MM.1S (cell line): ENCODE measurements at regions not wholly inside any gene's neighbourhood (a gene's known extent, or its start where the extent isn't known, plus 50 kb on each side); places are given as distances from the start of the nearest gene placed in this dataset.

ENCODE experiments used
- DNase-seq: peaks from one replicate; pipeline ENCODE4 v3.0.0-alpha.2; 2015
- H2AFZ ChIP-seq: fragments of 300-600 bp; sonication (generic); 2 replicates; pipeline ENCODE4 v1.6.0; 2016; ENCODE audit warnings: antibody characterized with exemption, low read length
- H3F3A ChIP-seq: fragments of 300-600 bp; sonication (generic); 2 replicates; pipeline ENCODE4 v1.6.1; 2016; ENCODE audit warnings: mild to moderate bottlenecking, antibody characterized with exemption, low read length, moderate library complexity, mixed read lengths; ENCODE audit not compliant: insufficient read depth
- H3K27ac ChIP-seq: fragments of 300-600 bp; sonication (generic); 2 replicates; pipeline ENCODE4 v1.5.1; 2016; ENCODE audit warnings: mild to moderate bottlenecking, low read length
- H3K27me3 ChIP-seq: fragments of 300-600 bp; sonication (generic); replicated peaks from 2 replicates; pipeline ENCODE4 v1.6.0; 2016; ENCODE audit warnings: low read length; ENCODE audit not compliant: insufficient read depth
- H3K36me3 ChIP-seq: fragments of 300-600 bp; sonication (generic); replicated peaks from 2 replicates; pipeline ENCODE4 v1.6.1; 2016; ENCODE audit warnings: mild to moderate bottlenecking, low read length, mixed read lengths; ENCODE audit not compliant: insufficient read depth
- H3K4me1 ChIP-seq: fragments of 300-600 bp; sonication (generic); 2 replicates; pipeline ENCODE4 v1.6.1; 2016; ENCODE audit warnings: low read length, mixed read lengths
- H3K4me2 ChIP-seq: fragments of 300-600 bp; sonication (generic); 2 replicates; pipeline ENCODE4 v1.6.0; 2016; ENCODE audit warnings: low read depth, low read length
- H3K4me3 ChIP-seq: fragments of 300-600 bp; sonication (generic); 2 replicates; pipeline ENCODE4 v1.5.1; 2016; ENCODE audit warnings: low read length, mixed read lengths
- H3K79me2 ChIP-seq: fragments of 300-600 bp; sonication (generic); 2 replicates; pipeline ENCODE4 v1.6.1; 2016; ENCODE audit warnings: mixed run types, low read length, mixed read lengths
- H3K9ac ChIP-seq: fragments of 300-600 bp; sonication (generic); 2 replicates; pipeline ENCODE4 v1.6.1; 2016; ENCODE audit warnings: low read length, mixed read lengths
- H3K9me2 ChIP-seq: fragments of 300-600 bp; sonication (generic); replicated peaks from 2 replicates; pipeline ENCODE4 v1.6.1; 2016; ENCODE audit warnings: mild to moderate bottlenecking, low read length, mixed read lengths; ENCODE audit not compliant: insufficient read depth
- H3K9me3 ChIP-seq: fragments of 300-600 bp; sonication (generic); replicated peaks from 2 replicates; pipeline ENCODE4 v1.6.1; 2016; ENCODE audit warnings: mild to moderate bottlenecking, low read length, mixed read lengths; ENCODE audit not compliant: insufficient read depth
- H4K20me1 ChIP-seq: fragments of 300-600 bp; sonication (generic); 2 replicates; pipeline ENCODE4 v1.6.1; 2016; ENCODE audit warnings: mild to moderate bottlenecking, low read length, moderate library complexity, mixed read lengths; ENCODE audit not compliant: insufficient read depth
- CTCF ChIP-seq: fragments of 300-600 bp; sonication (generic); IDR thresholded peaks from 2 replicates; pipeline ENCODE4 v1.5.1; 2016; ENCODE audit warnings: antibody characterized with exemption, low read length, mixed read lengths
- EZH2 ChIP-seq: fragments of 300-600 bp; sonication (generic); optimal IDR thresholded peaks from 2 replicates; pipeline ENCODE3; 2017; ENCODE audit warnings: low read depth, mild to moderate bottlenecking, antibody characterized with exemption, low read length, mixed read lengths
- EZH2phosphoT487 ChIP-seq: fragments of 300-600 bp; sonication (generic); IDR thresholded peaks from 2 replicates; pipeline ENCODE4 v1.6.1; 2018; ENCODE audit warnings: antibody characterized with exemption, low read length

- no peaks in the 10 kb centered on the region for H3K9me2 ChIP-seq
- no peaks in the 10 kb centered on the region for H3K79me2 ChIP-seq
- no peak overlapping the region for H3K9ac ChIP-seq
- H2AFZ ChIP-seq, result no peak overlapping the region
- H3K36me3 ChIP-seq, result no peaks in the 10 kb centered on the region
- no peaks in the 10 kb centered on the region for H4K20me1 ChIP-seq
- H3K4me2 ChIP-seq, result no peak overlapping the region
- no peak overlapping the region for H3K4me3 ChIP-seq
- TF ChIP-seq EZH2phosphoT487 (no peak), CTCF (no peak), EZH2 (no peak)
- no peaks in the 10 kb centered on the region for H3K4me1 ChIP-seq
- no peak for DNase-seq
- H3K9me3 ChIP-seq, result no peaks in the 10 kb centered on the region
- no peaks in the 10 kb centered on the region for H3K27me3 ChIP-seq
- H3F3A ChIP-seq, result no peaks in the 10 kb centered on the region
- no peak overlapping the region for H3K27ac ChIP-seq
Measured at GRCh38 chr7:91771921-91772815, 108.3 kb downstream of the MTERF1 start.

- TF ChIP-seq CTCF (no peak), EZH2 (no peak), EZH2phosphoT487 (no peak)
- DNase-seq, result no peak
- no peak overlapping the region for H3K27ac ChIP-seq
- no peaks in the 10 kb centered on the region for H3K36me3 ChIP-seq
- H3K9ac ChIP-seq, result no peak overlapping the region
- no peaks in the 10 kb centered on the region for H3K79me2 ChIP-seq
- no peaks in the 10 kb centered on the region for H3K4me1 ChIP-seq
- H3K27me3 ChIP-seq, result no peaks in the 10 kb centered on the region
- no peaks in the 10 kb centered on the region for H3F3A ChIP-seq
- no peak overlapping the region for H3K4me2 ChIP-seq
- no peak overlapping the region for H3K4me3 ChIP-seq
- no peaks in the 10 kb centered on the region for H4K20me1 ChIP-seq
- H3K9me3 ChIP-seq, result no peaks in the 10 kb centered on the region
- no peak overlapping the region for H2AFZ ChIP-seq
- H3K9me2 ChIP-seq, result no peaks in the 10 kb centered on the region
Measured at GRCh38 chr7:91776171-91776570, 104.3 kb downstream of the MTERF1 start.

- Histone ChIP-seq H3K79me2 (no peaks in the 10 kb centered on the region), H3K27ac (no peak overlapping the region), H4K20me1 (no peaks in the 10 kb centered on the region), H3K36me3 (no peaks in the 10 kb centered on the region), H3K9me3 (no peaks in the 10 kb centered on the region), H3K4me3 (no peak overlapping the region), H3K27me3 (no peaks in the 10 kb centered on the region), H3K9me2 (no peaks in the 10 kb centered on the region), H3K4me2 (no peak overlapping the region), H3F3A (no peaks in the 10 kb centered on the region), H2AFZ (no peak overlapping the region), H3K9ac (no peak overlapping the region), H3K4me1 (no peaks in the 10 kb centered on the region)
- TF ChIP-seq EZH2phosphoT487 (no peak), EZH2 (no peak), CTCF (no peak)
- DNase-seq, result no peak
Measured at GRCh38 chr7:91777522-91777921, 103.0 kb downstream of the MTERF1 start.
